ENCODE measurements at regions not wholly inside any gene's neighbourhood (a gene's known extent, or its start where the extent isn't known, plus 50 kb on each side); places are given as distances from the start of the nearest gene placed in this dataset.

DNA sequence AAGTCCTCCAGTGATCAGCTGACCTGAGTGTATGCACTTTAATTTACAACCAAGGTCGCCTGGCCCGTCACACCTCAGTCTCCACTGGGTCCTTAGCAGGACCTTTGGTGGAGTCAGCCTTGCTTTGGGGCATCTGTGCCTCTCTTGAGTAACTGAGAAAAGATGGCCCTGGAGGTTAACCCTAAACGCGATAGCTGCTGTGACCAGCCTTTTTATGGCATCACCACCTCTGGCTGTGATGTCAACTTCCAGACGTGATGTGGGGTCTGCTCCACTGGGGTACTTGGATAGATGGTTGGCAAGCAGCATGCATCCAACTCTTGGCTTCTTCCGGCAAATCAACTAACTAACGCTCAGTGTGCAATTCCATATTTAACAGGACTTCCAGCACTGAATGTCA, 122.8 kb upstream of the RTL1 start:
- no peak for DNase-seq (ENCODE audit: low spot score)

DNA sequence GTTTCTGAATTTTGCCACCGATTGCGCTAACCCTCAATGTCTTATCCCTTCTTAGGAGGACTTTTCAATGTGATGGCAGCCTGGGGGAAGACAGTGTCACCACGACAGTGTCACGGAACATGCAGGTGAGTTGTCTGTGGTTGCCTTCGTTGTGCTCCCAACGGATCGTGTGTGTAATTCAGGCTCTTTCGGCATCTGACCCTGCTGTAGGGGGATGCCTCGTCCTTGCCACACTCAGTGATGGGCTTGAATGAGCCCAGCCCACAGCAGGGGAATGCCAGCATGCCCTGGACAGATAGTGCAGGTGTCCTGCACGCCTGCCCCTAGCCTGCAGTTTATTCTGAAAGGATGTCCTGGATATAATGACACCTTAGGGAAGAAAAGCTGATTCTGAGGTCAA, 123.8 kb upstream of the RTL1 start:
- DNase-seq (ENCODE audit: low spot score) = no peak

DNA sequence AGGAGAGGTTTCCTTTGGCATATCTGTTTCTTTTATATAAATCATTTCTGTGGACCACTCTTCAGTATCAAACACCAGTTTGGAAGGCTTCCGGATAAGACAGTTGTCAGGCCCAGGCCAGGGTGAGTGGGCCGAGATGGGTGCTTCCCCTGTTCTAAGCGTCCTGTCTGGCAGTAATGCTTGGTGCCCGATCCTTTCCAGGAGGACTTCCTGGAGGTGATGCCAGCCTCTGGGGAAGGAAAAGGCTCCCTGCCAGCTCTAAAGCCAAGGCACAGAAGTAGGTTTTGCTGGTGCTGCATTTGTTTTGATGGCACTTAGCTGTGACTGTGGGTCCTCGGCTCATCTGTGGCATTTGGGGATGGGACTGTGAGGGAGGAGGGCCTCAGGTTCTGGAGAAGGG, 124.4 kb upstream of the RTL1 start:
- DNase-seq (ENCODE audit: low spot score) = no peak

DNA sequence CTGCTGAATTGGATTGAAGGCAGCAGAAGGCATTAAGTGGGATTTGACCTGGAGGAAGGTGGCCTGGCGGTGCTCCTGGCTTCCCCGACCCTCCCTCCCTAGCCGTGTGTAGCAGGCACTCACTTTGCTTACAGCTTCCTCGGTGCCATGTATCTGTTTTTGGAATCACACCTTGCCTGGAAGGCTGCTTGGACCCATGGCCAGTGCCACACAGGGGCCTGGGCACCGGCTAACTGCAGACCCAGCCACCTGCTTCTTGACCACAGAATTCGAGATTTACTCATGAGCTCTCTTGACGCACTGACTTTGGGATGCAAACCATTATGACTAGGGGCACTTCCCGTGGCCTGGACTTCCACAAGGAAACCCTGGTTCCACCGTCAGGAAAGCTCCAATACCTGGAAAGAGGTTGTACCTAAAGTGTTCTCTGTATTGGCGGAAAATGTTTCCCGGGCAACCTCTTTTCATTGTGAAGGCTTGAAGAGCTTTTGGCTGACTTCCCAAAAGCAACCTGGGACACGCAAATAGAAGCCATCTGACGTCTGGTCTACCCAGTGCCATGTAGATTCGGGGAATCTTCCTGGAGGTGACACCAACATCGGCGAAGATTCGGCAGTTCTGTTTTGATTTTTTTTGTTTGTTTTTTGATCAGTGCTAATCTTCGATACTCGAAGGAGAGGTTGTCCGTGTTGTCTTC, 125.6 kb upstream of the RTL1 start:
- no peak for DNase-seq (ENCODE audit: low spot score)

DNA sequence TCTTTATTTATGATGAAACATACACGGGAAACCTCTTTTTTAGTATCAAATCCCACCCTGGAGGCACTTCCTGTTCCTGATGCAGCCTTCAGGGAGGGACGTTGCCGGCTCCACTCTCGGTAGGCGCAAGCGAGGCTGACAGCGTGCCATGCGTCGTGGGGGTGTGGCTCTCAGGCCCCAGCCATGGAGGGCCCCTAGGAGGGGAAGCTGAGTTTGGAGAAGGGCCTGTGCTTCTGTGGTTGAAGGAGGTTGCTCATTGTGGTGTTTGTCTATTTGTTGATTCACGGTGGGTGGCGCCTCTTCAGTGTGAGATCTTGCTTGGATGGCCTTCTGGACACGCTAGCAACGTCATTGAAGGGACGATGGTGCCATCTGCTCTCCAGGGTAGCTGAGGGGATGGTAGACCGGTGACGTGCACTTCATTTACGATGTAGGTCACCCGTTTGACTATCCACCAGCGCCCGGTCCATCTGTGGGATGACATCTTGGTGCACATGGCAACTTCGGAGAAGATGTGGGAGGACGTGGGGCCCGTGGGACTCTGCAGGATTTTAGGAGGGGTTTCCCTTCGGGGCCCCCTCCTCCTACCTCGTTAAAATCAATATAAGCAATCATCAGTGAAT, 126.3 kb upstream of the RTL1 start:
- no peak for DNase-seq (ENCODE audit: low spot score)

DNA sequence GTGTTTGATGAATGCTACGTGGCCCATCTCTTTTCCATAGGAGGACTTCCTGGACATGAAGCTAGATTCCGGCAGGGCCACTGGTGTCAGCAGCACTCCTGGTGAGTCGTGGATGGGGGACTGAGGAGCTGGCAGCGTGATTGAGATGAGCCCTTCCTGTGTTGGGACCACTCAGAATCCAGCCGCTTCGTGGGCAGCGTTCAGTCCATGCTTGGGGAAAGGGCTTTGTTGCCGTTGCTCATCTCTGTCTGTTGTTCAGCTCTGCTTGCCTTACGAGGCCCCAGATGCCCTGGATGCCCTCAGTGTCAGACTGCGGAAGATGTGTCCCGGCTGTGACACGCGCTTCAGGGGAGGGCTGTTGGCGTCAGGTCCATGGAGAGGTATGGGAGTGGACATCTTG, 127.1 kb upstream of the RTL1 start:
- DNase-seq (ENCODE audit: low spot score) = no peak

DNA sequence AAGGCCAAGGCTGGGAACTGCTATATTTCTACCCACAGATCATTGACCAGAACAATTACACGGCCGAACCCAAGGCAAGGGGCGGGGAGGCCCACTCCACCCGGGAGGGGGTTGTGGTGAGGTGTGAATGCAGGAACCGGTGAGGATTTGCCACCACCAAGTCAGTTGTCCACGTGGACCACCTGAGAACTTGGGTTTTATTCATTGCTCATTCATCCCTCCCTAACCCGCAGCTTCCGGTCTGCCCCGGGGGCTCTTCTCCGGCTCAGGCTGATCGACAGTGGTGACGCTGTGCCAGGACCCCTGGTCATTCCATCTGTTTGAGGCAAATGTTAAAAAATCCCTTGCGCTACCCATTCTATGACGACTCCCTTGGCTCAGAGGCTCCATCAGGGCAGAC, 127.7 kb upstream of the RTL1 start:
- no peak for DNase-seq (ENCODE audit: low spot score)

DNA sequence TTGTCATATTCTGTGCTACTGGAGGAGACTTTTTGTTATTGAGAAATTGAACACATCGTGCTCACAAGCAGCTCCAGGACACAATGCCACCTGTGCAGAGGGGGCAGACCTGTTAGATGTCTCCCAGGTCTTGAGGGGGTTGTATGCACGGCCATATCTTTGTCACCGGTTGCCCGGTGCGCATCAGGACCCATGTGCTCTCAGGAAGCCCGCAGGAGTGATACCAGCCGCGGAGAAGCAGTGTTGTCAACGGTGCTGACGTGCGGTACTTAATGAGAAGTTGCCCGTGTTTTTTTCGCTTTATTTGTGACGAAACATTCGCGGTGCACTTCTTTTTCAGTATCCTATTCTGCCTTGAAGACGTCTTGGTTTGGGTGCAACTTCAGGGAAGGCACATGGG, 128.2 kb upstream of the RTL1 start:
- DNase-seq (ENCODE audit: low spot score) = no peak

DNA sequence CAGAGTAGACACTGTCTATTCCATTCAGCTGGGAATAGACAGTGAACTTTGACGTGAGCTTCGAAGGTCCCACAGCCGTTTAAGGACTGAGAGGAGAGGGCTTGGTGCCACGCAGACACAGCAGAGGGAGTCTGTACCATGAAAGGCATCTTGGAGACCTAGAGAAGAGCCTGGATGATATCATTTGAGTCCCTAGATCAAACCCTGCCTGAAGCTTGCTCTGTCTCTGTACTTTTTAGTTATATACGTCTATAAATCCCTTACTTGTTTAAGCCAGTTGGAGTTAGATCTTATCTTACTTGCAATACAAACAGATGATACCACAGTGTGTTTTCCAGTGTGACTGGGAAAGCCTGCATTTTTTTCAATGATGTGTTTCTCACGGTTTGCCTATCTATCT, 128.9 kb upstream of the RTL1 start:
- DNase-seq (ENCODE audit: low spot score) = no peak

DNA sequence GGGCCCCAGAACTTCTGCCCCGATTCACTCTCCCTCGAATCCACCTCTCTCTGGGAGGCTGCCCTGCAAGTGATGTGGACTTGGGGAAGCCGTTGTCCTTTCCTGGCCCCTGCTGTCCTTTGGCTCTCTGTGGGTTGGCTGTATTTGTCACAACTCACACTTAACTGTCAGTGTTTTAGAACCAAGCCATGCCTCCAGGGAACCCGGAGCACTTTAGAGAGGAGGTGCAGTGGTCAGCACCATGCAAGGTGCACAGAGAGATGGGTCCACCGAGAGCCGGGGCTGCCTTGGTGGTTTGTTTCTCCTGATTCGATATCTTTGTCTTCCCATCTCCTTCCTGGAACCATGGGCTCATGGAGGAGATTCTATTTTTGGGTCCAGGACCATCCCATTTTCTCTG, 129.5 kb upstream of the RTL1 start:
- no peak for DNase-seq (ENCODE audit: low spot score)

DNA sequence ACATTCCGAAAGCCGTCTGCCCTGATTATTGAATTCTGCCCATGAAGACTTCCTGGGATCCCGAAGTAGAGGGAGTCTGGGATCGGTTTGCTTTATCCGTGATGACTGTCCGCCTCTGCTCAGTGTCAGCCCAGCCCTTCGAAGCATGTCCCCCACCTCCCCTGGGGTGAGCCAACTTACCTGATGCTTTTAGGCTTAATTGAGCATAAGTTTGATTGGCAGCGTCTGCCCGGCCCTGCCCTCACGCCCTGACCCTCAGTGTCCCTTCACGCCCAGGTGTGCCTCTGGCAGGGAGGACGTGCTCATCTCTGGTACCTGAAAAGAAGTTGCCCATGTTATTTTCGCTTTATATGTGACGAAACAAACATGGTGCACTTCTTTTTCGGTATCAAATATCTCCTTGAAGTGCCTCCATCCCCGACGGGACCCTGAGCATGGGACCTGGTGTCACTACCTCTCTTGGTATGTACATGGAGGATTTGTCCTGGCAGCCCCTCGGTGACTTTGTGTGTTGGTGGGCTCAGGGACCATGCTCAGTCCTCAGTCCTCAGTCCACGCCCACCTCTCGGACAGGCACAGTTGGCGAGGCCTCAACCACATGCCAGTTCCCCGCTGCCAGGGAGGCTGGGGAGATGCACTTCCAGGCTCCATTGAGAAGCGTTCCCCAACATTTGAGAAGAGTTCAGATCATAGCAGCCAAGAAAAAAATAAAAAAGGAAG, 130.1 kb upstream of the RTL1 start:
- DNase-seq (ENCODE audit: low spot score) = no peak

DNA sequence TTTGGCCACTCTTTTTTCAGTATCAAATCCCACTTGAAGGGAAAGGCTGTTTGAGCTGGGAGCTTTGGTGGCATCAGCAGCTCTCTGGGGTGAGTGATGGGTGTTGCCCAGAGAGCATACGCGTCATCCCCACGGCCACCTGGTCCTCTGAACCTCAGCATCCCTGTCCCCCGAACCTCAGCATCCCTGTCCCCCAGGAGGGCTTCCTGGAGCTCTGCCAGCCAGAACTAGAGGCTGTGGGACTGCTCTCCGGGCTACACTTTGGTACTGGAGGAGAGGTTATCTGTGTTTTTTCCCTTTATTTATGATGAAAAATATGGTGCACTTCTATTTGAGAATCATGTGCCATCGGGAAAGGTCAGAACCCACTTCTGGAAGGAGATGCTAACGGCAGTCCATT, 131.5 kb upstream of the RTL1 start:
- no peak for DNase-seq (ENCODE audit: low spot score)

DNA sequence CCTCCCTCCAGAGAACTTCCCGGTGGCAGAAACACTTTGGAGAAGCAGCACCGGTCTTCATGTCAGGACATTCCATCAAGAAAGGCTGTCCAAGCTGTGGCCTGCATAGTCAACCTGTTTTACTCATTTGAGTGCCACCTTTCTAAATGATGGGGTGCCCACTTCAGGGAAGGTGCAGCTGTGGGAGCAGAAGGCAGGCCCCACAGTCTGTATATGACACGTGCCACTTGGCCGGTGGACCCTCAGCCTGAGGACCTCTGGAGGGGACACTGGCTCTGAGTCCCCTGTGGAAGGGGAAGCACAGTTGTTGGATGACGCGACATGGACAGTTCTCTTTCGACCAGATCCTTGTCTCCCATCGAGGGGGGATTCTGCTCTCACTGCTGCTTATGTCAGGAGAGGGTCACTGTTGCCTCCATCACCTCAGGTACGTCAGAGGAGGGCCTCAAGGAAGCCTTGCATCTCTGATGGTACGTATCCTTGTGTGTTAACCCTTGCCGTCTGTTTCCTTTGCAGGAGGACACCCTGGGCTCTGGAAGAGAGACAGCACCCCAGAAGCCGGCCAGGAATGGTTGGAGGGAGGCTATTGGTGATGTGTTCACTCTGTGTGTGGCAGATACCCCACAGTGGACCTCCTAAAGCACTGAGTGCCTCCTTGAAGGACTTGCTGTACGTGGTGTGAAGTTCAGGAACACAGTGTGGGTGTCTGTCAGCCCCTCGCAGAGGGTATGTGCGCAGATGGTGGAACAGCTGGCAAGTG, 132.1 kb upstream of the RTL1 start:
- no peak for DNase-seq (ENCODE audit: low spot score)

DNA sequence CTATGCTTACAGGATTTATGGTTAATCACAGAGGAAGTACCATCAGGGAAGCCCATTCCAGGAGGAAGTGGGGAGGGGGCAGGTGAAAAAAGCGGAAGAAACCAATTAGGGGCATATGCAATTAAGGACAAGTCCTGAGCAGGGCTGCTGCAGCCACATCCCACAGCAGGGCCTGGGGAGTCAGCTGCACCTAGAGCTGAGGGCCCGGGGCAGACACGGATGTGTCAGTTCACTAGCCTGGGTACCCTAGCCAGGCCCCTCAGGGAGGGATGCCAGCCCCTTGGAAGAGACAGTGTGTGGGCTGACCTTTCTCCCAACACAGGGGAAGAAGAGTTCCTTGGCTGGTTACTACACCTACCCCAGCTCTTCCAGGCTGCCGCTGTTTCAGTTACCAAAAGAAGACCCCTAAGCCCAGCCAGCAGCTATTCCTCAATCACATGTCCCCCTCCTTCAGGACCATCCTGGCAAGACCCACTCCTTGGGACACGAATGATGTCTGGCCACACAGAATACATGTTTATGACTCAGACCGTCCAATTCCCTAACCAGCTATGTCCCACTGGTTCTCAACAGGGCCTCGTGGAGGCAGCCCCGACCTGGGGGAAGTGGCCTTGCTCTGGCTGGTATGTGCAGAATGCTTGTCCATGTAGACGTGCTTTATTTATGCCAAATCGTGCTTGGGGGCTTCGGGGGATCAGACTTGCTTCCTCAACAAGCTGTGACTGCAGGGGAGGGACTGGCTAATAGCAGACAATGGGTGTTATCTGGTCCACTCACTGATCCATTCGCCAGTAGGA, 133.7 kb upstream of the RTL1 start:
- DNase-seq (ENCODE audit: low spot score) = no peak

DNA sequence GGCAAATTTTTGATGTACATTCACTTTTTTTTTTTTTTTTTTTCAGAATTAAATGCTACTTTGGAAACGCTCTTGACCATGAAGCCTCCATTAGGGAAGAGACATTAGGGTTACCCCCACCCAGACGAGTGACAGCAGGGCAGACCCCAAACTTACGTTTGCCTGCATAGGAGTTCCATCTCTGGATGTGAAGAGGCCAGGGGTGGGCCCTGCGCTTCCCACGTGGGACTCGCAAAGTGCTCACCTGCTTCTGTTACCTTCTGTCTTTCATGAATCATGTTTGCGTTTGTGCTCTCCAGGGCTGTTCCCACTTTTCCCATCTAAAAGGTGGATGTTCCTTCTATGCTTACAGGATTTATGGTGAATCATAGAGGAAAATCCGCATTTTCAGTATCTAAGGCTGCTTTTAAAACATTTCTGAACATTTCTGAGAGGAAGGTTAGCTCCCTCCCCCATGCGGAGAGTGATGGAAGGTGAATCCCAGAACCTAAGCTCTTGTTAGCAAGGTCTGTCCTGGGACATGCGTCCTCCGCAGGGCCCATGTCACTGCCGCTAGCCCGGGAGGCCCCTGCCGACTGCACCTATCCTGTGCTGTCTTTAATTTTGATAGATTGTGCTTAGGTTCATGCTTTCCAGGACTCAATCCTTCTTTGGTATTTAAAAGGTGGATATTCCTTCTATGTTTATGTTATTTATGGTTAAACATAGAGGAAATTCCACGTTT, 135.7 kb upstream of the RTL1 start:
- no peak for DNase-seq (ENCODE audit: low spot score)

DNA sequence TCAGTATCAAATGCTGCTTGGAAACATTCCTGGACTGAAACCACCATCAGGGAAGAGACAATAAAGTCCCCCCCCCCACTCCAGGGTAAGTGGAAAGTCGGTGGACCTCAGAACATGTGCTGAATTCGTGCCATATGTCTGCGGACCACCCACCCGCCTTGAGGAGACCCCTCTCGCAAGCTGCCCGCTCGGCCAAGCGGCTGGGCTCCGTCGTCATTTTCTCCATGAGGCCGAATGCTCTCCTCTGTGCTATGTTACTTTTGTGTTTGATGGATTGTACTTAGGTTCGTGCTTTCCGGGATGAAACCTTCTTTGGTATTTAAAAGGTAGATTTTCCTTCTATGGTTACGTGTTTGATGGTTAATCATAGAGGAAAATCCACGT, 136.2 kb upstream of the RTL1 start:
- no peak for DNase-seq (ENCODE audit: low spot score)

DNA sequence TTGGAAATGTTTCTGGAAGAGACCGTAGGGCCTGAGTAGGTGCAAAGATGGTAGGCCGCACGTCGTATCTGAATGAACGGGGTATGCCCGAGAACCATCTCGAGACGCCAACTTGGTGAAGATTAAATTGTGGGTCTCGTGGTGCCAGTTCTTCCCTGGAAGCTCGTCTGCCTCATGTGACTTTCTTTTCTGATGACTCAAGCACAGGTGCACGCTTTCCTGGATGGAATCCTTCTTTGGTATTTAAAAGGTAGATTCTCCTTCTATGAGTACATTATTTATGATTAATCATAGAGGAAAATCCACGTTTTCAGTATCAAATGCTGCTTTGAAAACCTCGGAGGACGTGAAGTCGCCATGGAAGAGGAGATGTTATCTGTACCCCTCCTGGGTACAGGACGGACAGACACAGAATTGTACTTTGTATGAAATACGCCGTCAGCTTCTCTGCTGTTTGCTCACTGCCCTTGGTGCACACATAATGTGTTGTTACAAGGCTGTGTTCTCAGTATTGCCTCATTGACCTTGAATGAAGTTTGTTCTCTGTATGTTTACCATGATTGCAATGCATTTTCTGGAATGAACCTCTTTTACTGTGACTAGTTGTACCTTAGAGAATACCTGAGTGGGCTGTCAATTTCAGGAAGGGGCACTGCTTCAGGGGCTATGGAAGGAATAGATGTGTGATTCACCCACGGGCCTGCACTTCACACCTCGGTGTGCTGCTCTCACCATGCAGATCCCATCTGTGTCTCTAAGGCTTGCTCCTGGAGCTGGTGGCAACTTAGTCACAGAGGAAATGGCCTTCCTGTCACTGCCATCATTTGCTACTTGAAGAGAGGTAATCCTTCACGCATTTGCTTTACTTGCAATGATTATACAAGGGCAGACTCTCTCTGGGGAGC, 137.3 kb upstream of the RTL1 start:
- no peak for DNase-seq (ENCODE audit: low spot score)

DNA sequence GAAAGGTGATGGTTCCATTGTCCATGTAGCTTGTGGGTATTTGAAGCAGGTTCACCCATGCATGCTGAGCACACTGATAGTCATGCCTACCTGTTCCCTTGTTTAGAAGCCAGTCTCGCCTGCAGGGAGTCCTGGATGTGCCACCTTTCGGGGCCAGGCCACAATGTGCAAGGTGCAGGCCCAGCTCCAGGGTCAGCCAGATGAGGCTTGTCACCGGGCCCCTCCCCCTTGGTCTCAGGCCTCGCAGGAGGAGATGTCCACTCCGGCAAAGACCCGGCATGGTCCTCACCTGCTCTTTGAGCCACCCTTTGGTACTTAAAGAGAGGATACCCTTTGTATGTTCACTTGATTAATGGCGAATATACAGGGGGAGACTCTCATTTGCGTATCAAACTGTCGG, 140.4 kb upstream of the RTL1 start:
- no peak for DNase-seq (ENCODE audit: low spot score)

DNA sequence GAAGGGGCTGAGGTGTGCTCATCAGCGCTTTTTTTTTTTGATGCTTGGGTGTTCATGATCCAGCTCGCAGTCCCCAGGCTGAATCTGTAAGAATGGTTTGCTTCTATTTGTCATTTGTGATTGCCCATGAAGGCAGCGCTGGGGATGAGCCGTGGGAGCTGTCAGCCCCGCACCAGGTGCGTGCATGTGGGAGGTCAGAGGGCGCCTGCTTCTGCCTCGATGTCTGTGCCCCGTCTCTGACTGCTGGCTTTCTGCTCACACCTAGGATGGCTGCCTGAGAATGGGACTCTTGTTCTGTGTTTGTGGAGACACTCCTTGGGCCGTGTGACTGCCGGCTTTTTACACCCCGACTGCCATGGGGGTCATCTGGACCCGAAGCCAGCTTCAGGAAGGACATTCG, 141.2 kb upstream of the RTL1 start:
- DNase-seq (ENCODE audit: low spot score) = no peak

DNA sequence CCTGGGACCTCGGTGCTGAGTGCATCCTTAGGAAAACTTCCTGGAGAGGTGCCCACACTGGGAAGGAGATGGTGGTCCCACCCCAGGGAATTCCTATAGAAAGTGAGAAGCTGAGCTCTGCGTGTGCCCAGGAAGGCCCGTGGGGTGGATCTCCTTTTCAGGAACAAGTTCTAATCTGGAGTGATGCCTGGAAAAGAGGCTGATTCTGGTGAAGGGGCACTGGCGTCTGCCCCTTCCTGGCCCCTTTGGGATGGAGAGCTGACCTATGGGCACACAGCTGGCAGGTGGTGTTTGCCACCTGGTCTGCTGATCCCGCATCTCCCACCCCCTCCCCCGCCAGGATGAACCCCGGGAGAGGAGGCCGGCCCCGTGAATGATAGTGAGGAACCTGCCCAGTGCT, 142.0 kb upstream of the RTL1 start:
- DNase-seq (ENCODE audit: low spot score) = no peak

Measured in SW480 (cell line).